IPS-15b (cell line): ENCODE measurements at regions not wholly inside any gene's neighbourhood (a gene's known extent, or its start where the extent isn't known, plus 50 kb on each side); places are given as distances from the start of the nearest gene placed in this dataset.

Experiments used
- H3K27me3 ChIP-seq: one replicate; pipeline ENCODE4 v1.6.1; 2013; ENCODE audit warnings: low read length; ENCODE audit not compliant: control insufficient read depth, insufficient read depth
- H3K36me3 ChIP-seq: one replicate; pipeline ENCODE4 v1.6.1; 2013; ENCODE audit warnings: low read length; ENCODE audit not compliant: control insufficient read depth, insufficient read depth
- H3K4me1 ChIP-seq: one replicate; pipeline ENCODE4 v1.6.1; 2013; ENCODE audit warnings: mild to moderate bottlenecking, low read length; ENCODE audit not compliant: control insufficient read depth, insufficient read depth
- H3K4me3 ChIP-seq: one replicate; pipeline ENCODE4 v1.5.1; 2013; ENCODE audit warnings: low read depth, low read length
- H3K9ac ChIP-seq: one replicate; pipeline ENCODE4 v1.6.1; 2013; ENCODE audit warnings: low read depth, mild to moderate bottlenecking, low read length
- H3K9me3 ChIP-seq: one replicate; pipeline ENCODE4 v1.6.1; 2013; ENCODE audit warnings: mild to moderate bottlenecking, low read length; ENCODE audit not compliant: control insufficient read depth, insufficient read depth

DNA sequence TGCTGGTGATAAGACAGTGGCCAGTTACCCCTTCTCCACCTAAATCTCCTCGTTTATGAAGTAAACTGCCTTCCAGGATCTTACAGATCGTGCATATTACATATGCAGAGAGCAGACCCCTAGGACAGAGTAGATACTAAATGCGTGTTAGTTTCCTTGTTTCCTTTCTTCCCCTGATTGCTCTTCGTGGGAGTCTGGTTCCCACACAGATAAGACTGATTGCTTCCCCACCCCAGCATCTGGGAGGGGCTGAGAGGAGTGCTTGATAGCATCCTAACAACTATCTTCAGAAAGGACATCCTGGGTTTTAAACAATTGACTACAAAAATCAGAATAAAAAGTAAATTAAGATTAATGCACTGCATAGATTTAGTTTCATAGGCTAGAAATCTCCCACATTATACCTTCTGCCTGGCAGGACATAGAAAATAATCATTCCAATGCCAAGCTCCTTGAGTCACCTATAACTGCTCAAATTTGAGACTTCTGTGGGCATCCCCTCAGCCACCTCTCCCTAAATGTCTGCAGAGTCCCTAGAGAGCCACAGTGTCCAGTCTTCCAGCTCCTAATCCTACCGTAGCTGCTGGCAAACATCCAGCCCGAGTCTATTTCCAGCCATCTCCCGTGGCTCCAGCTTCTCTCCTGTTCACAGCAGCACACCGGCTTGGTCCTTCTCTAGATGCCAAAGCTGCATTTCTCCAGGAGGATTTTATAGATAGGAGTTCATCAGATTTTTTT, 128.3 kb downstream of the LRRC30 start:
- no peaks in the 10 kb centered on the region for H3K27me3 ChIP-seq
- H3K4me3 ChIP-seq: no peak overlapping the region
- H3K36me3 ChIP-seq: peaks cover 3% of the 10 kb centered on the region
- no peaks in the 10 kb centered on the region for H3K9me3 ChIP-seq
- H3K4me1 ChIP-seq: no peaks in the 10 kb centered on the region
- no peak overlapping the region for H3K9ac ChIP-seq

DNA sequence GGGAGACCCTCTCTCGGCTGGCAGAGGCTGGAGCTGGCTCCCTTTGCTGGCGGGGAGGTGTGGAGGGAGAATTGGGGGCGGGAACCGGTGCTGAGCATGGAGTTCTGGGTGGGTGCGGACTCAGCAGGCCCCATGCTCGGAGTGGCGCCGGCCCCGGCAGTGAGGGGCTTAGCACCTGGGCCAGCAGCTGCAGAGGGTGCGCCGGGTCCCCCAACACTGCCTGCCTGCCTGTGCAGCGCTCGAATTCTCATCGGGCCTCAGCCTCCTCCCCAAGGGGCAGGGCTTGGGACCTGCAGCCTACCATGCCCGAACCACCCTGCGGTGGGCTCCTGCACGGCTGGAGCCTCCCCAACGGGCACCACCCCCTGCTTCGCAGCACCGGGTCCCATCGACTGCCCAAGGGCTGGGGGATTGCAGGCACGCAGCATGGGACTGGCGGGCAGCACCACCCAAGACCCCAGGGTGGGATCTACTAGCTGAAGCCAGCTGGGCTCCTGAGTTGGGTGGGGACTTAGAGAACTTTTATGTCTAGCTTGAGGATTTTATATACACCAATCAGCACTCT, 129.8 kb downstream of the LRRC30 start:
- no peak overlapping the region for H3K4me3 ChIP-seq
- no peaks in the 10 kb centered on the region for H3K27me3 ChIP-seq
- H3K36me3 ChIP-seq: peaks cover 3% of the 10 kb centered on the region
- no peaks in the 10 kb centered on the region for H3K4me1 ChIP-seq
- H3K9ac ChIP-seq: no peak overlapping the region
- H3K9me3 ChIP-seq: no peaks in the 10 kb centered on the region

DNA sequence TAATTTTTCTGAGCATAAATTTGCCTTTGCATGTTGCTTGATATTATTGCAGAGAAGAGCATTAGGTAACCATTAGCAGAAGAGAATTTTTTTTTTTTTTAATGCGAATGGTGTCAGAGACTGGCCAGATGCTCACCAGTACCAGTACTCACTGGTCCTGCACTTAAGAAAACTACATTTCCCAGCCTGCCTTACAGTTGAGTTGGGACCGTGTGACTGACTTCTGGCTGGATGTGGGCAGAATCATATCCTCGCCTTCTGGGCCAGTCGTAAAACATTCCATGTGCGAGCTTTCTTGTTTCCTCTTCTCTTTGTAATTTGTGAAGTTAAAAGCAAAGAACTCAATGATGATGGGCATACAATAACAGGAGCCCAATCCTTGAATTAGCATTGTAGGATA, 132.4 kb downstream of the LRRC30 start:
- Histone ChIP-seq H3K4me3 (no peak overlapping the region), H3K36me3 (peaks cover 3% of the 10 kb centered on the region), H3K9me3 (no peaks in the 10 kb centered on the region), H3K9ac (no peak overlapping the region), H3K4me1 (no peaks in the 10 kb centered on the region), H3K27me3 (no peaks in the 10 kb centered on the region)

DNA sequence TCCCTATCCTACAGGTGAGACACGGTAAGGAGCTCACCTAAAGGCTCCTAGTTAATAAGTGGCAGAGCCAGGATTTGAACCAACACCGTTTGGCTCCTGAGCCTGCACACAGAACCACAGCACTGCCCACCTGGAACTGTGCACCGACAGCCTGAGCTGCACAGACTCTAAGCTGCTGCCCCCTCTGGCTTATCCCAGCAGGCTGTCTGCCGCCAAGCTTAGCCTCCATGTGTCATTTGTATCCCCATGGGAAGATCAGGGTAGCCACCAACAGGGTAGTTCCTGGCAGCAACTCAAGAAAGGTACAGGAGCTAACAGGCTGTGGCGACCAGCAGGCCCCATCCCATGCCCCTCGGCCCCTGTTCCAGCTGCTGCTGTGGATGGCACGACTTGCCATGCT, 135.7 kb downstream of the LRRC30 start:
- Histone ChIP-seq H3K9ac (no peak overlapping the region), H3K4me1 (no peaks in the 10 kb centered on the region), H3K4me3 (no peak overlapping the region), H3K9me3 (no peaks in the 10 kb centered on the region), H3K36me3 (no peaks in the 10 kb centered on the region), H3K27me3 (no peaks in the 10 kb centered on the region)

DNA sequence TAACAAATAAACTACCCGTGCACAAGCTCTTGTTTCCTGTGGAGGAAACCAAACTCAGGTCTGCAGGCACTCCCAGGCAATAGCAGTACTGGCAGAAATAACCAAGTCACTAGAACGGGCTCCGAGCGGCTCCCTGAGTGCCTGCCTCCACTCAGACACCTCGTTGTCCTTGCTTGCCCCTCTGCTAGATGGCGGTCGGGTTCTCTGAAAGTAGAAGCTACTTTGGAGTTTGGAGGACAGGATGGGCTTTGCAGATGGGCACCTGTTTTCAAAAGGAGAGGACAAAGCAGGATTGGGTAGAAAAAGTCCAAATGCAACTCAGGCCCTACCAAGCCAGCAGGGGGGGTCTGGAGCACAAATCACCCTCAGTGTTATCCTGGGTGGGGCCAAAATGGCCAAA, 136.4 kb downstream of the LRRC30 start:
- Histone ChIP-seq H3K9me3 (no peaks in the 10 kb centered on the region), H3K27me3 (no peaks in the 10 kb centered on the region), H3K4me3 (no peak overlapping the region), H3K9ac (no peak overlapping the region), H3K36me3 (no peaks in the 10 kb centered on the region), H3K4me1 (no peaks in the 10 kb centered on the region)

DNA sequence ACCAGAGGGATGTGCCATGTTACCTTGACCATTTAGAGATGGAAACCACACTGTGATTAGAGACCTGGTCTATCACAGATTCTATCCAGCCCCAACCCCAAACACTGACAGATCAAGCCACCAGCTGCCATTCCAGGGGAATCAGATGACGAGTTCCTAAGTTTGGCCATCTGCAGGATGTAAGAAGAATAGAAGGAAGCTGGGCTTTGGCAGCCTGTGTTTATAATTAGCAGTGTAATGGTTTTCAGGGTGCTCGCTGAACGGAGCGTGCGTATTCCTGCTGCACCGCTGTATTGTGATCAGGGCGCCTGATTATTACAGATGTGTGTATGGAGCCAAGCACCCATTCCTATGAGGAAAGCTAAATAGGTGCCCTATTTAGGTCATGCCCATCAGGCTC, 138.1 kb downstream of the LRRC30 start:
- no peak overlapping the region for H3K4me3 ChIP-seq
- H3K9ac ChIP-seq: no peak overlapping the region
- H3K4me1 ChIP-seq: no peaks in the 10 kb centered on the region
- no peaks in the 10 kb centered on the region for H3K36me3 ChIP-seq
- H3K27me3 ChIP-seq: no peaks in the 10 kb centered on the region
- no peaks in the 10 kb centered on the region for H3K9me3 ChIP-seq

DNA sequence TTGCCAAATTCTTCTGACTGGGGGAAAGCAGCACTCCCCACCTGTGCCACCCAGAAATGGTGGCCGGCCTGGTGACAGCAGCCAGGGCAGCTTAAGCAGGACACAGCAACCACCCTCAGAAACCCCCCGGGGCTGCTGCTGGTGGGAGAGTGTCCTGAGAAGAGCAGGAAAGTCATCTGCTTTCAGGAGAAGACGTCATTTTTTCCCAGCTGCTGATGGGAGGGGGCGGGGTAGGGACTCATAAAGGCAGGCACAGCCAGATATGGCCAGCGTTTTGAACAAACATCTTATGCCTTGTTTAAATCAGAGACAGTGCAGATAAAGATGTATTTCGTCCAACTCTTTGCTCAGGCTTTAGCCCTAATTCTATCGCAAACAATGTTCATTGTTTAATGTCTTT, 139.5 kb downstream of the LRRC30 start:
- Histone ChIP-seq H3K9me3 (no peaks in the 10 kb centered on the region), H3K27me3 (no peaks in the 10 kb centered on the region), H3K9ac (no peak overlapping the region), H3K36me3 (no peaks in the 10 kb centered on the region), H3K4me3 (no peak overlapping the region), H3K4me1 (no peaks in the 10 kb centered on the region)

DNA sequence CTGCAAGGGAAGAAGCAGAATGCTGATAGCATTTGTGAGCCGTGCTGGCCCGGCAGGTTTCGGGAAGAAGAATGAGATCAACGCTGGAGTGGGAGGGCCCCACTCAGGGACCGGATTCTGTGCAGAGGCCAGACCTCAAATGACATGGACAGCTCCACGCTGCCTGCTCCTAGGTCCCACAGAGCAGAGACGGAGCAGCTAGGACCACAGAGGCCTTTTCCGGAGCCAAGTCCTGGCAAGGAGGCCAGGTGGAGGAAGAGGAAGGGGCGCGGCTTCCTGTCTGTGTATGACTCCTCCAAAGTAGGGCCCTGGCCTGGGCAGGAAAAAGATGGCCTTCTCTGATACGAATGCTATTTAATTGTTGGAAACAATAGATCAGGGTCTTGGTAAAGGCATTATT, 139.9 kb downstream of the LRRC30 start:
- Histone ChIP-seq H3K9ac (no peak overlapping the region), H3K27me3 (no peaks in the 10 kb centered on the region), H3K4me1 (no peaks in the 10 kb centered on the region), H3K36me3 (no peaks in the 10 kb centered on the region), H3K4me3 (no peak overlapping the region), H3K9me3 (no peaks in the 10 kb centered on the region)

DNA sequence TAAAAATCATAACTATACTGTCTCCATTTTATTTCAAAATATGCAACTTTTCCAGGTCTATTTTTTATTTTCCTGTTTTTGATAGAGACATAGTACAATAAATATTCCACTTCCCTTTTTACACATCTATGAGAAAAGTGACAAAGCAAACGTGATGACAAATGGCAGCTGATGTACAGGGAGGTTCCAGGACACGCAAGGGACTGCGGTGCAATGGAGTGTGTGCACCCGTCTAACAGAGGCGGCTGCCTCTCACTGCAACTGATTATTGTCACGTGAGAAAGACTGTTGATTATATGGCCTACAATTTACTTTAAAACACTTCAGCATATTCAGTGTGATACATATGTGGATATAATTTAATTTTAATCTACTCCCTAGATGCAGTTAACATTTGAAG, 142.6 kb downstream of the LRRC30 start:
- Histone ChIP-seq H3K4me3 (no peak overlapping the region), H3K4me1 (no peaks in the 10 kb centered on the region), H3K27me3 (no peaks in the 10 kb centered on the region), H3K36me3 (no peaks in the 10 kb centered on the region), H3K9ac (no peak overlapping the region), H3K9me3 (no peaks in the 10 kb centered on the region)

DNA sequence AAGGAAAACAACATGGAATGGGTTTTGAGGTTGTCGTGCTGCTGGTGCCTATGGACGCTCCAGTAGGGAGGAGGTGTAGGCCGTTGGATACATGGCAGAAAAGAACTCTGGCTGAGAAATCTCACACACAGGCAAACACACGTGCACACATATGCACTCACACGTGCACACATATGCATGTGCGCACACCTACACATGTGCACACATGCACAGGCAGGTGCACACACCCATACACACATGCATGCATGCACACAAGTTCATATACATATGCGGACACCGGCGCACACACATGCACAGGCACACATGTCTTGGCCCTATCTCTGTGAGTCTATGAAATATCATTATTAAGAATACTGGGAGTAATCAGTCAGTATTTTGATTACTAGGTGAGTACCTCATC, 150.4 kb downstream of the LRRC30 start:
- Histone ChIP-seq H3K27me3 (no peaks in the 10 kb centered on the region), H3K36me3 (no peaks in the 10 kb centered on the region), H3K4me3 (no peak overlapping the region), H3K9ac (no peak overlapping the region), H3K4me1 (no peaks in the 10 kb centered on the region), H3K9me3 (no peaks in the 10 kb centered on the region)

DNA sequence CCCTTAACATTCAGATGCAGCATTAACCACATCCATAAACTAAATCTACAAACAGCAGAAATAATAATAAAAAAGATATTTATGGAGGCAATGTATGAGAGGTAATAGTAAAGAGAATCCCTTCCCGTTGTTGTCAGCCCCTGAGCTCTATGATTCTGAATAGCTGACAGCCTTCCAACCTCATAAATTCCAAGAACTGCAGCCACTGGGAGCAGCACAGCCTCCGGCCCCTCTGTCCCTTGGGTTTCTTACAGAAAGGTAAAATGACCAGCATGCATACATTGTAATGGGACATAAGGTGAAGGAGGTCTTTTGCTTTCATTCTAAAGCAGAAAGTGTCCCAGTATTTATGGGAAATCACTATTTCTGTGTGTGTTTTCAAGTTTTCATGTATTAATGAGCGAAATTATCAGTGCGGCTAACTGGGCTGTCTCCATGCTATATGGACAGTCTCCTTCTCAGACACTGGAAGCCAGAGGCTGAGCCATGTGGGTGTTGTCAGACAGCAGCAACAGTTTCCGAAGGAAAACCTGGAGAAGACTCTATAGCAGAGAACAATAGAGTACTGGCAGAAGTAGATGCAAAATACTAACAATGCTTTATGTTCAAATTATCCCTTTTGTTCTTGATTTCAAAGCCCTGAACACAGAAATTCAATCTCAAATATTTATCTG, 151.6 kb downstream of the LRRC30 start:
- H3K27me3 ChIP-seq: no peaks in the 10 kb centered on the region
- H3K36me3 ChIP-seq: no peaks in the 10 kb centered on the region
- no peak overlapping the region for H3K9ac ChIP-seq
- no peaks in the 10 kb centered on the region for H3K9me3 ChIP-seq
- no peak overlapping the region for H3K4me3 ChIP-seq
- H3K4me1 ChIP-seq: no peaks in the 10 kb centered on the region
